Activated CD8-positive, alpha-beta memory T cell treated with anti-CD3 and anti-CD28 coated beads for 24 hours (primary cell): ENCODE measurements at regions not wholly inside any gene's neighbourhood (a gene's known extent, or its start where the extent isn't known, plus 50 kb on each side); places are given as distances from the start of the nearest gene placed in this dataset.

Source experiments
- DNase-seq: peaks from one replicate; pipeline ENCODE4 v3.0.0-alpha.2; 2020

- DNase-seq: no peak
Measured at GRCh38 chr11:11076879-11077278, 219.0 kb upstream of the ZBED5 start.

GRCh38 chr11:11076276-11076675, 218.4 kb upstream of the ZBED5 start:
- no peak for DNase-seq

GRCh38 chr11:11075515-11076171, 217.8 kb upstream of the ZBED5 start:
- DNase-seq: no peak

GRCh38 chr11:11074686-11075335, 217.0 kb upstream of the ZBED5 start:
- DNase-seq: no peak

GRCh38 chr11:11073996-11074395, 216.1 kb upstream of the ZBED5 start:
- DNase-seq: no peak

GRCh38 chr11:11072067-11072466, 214.2 kb upstream of the ZBED5 start:
- no peak for DNase-seq

- no peak for DNase-seq
Measured at GRCh38 chr11:11071486-11071885, 213.6 kb upstream of the ZBED5 start.

GRCh38 chr11:11070976-11071375, 213.1 kb upstream of the ZBED5 start:
- DNase-seq: no peak

GRCh38 chr11:11069841-11070835, 212.3 kb upstream of the ZBED5 start:
- no peak for DNase-seq

GRCh38 chr11:11068113-11068512, 210.3 kb upstream of the ZBED5 start:
- no peak for DNase-seq

- no peak for DNase-seq
Measured at GRCh38 chr11:11065396-11065795, 207.5 kb upstream of the ZBED5 start.

GRCh38 chr11:11057472-11057854, 199.6 kb upstream of the ZBED5 start:
- DNase-seq: no peak

- no peak for DNase-seq
Measured at GRCh38 chr11:11056749-11057471, 199.1 kb upstream of the ZBED5 start.

- DNase-seq: no peak
Measured at GRCh38 chr11:11056316-11056715, 198.5 kb upstream of the ZBED5 start.

GRCh38 chr11:11047851-11048610, 190.2 kb upstream of the ZBED5 start:
- no peak for DNase-seq

- no peak for DNase-seq
Measured at GRCh38 chr11:11046781-11047180, 188.9 kb upstream of the ZBED5 start.

GRCh38 chr11:11045156-11045930, 187.5 kb upstream of the ZBED5 start:
- no peak for DNase-seq

- DNase-seq: no peak
Measured at GRCh38 chr11:11044137-11044855, 186.4 kb upstream of the ZBED5 start.

- no peak for DNase-seq
Measured at GRCh38 chr11:11043721-11044120, 185.9 kb upstream of the ZBED5 start.

GRCh38 chr11:11039208-11039965, 181.5 kb upstream of the ZBED5 start:
- DNase-seq: no peak
